Neural crest cell (in vitro differentiated cells): ENCODE measurements at regions not wholly inside any gene's neighbourhood (a gene's known extent, or its start where the extent isn't known, plus 50 kb on each side); places are given as distances from the start of the nearest gene placed in this dataset.
"Not testable (repeated sequence)": the region's sequence is repeated elsewhere in the genome, so short reads cannot be mapped to it uniquely, and the experiment has no call there.

ENCODE experiments used
- DNase-seq: peaks from one replicate; pipeline ENCODE4 v3.0.0; 2021; ENCODE audit warnings: low read depth, mixed read lengths, low spot score
- H3K27ac Mint-ChIP-seq: one replicate; pipeline ENCODE4 v1.8.0; 2021; ENCODE audit warnings: mild to moderate bottlenecking, mixed read lengths; ENCODE audit not compliant: unreplicated experiment
- H3K27me3 Mint-ChIP-seq: 2 replicates; pipeline ENCODE4 v1.8.0; 2021; ENCODE audit warnings: low read depth, mild to moderate bottlenecking, mixed read lengths
- H3K36me3 Mint-ChIP-seq: 2 replicates; pipeline ENCODE4 v1.8.0; 2021; ENCODE audit warnings: low read depth, mild to moderate bottlenecking, mixed read lengths
- H3K4me1 Mint-ChIP-seq: 2 replicates; pipeline ENCODE4 v1.8.0; 2021; ENCODE audit warnings: mixed read lengths
- H3K4me3 Mint-ChIP-seq: one replicate; pipeline ENCODE4 v1.8.0; 2021; ENCODE audit warnings: mild to moderate bottlenecking, mixed read lengths
- H3K9me3 Mint-ChIP-seq: 2 replicates; pipeline ENCODE4 v1.8.0; 2021; ENCODE audit warnings: mixed read lengths
- CTCF ChIP-seq: fragments of 200-600 bp; sonication (generic); conservative IDR thresholded peaks from 2 replicates; pipeline ENCODE4 v1.5.0; 2021; ENCODE audit warnings: antibody characterized with exemption, mild to moderate bottlenecking

- H3K27me3 Mint-ChIP-seq = no peaks in the 10 kb centered on the region
- H3K9me3 Mint-ChIP-seq = peaks cover 7% of the 10 kb centered on the region
- H3K4me3 Mint-ChIP-seq = no peak overlapping the region
- no peaks in the 10 kb centered on the region for H3K36me3 Mint-ChIP-seq
- no peaks in the 10 kb centered on the region for H3K4me1 Mint-ChIP-seq
- no peak for DNase-seq
- no peak for TF ChIP-seq CTCF
- no peak overlapping the region for H3K27ac Mint-ChIP-seq
These were observed 166.9 kb downstream of the C16orf95 start for GRCh38 chr16:87150262-87150661.

- H3K36me3 Mint-ChIP-seq = no peaks in the 10 kb centered on the region
- H3K4me1 Mint-ChIP-seq = no peaks in the 10 kb centered on the region
- peaks cover 7% of the 10 kb centered on the region for H3K9me3 Mint-ChIP-seq
- TF ChIP-seq CTCF = no peak
- no peak overlapping the region for H3K4me3 Mint-ChIP-seq
- no peak for DNase-seq
- no peak overlapping the region for H3K27ac Mint-ChIP-seq
- H3K27me3 Mint-ChIP-seq = no peaks in the 10 kb centered on the region
These were observed 166.4 kb downstream of the C16orf95 start for GRCh38 chr16:87150681-87151280.

GRCh38 chr16:87152221-87152755 is 164.9 kb downstream of the C16orf95 start:
- Mint-ChIP-seq H3K36me3 (no peaks in the 10 kb centered on the region), H3K27me3 (no peaks in the 10 kb centered on the region), H3K27ac (no peak overlapping the region), H3K9me3 (peaks cover 7% of the 10 kb centered on the region), H3K4me3 (no peak overlapping the region), H3K4me1 (no peaks in the 10 kb centered on the region)
- no peak for DNase-seq
- no peak for TF ChIP-seq CTCF

GRCh38 chr16:87153326-87153725 is 163.9 kb downstream of the C16orf95 start:
- TF ChIP-seq CTCF = no peak
- peaks cover 7% of the 10 kb centered on the region for H3K9me3 Mint-ChIP-seq

GRCh38 chr16:87155315-87155714 is 161.9 kb downstream of the C16orf95 start:
- not testable (repeated sequence) for H3K9me3 Mint-ChIP-seq, H3K4me1 Mint-ChIP-seq, H3K27ac Mint-ChIP-seq, H3K36me3 Mint-ChIP-seq, H3K4me3 Mint-ChIP-seq, H3K27me3 Mint-ChIP-seq, DNase-seq

More at GRCh38 chr16:87153326-87153725, 163.9 kb downstream of the C16orf95 start:
- H3K4me1 Mint-ChIP-seq = no peaks in the 10 kb centered on the region
- no peak overlapping the region for H3K4me3 Mint-ChIP-seq
- no peak overlapping the region for H3K27ac Mint-ChIP-seq
- DNase-seq = no peak
- no peaks in the 10 kb centered on the region for H3K36me3 Mint-ChIP-seq
- no peaks in the 10 kb centered on the region for H3K27me3 Mint-ChIP-seq

GRCh38 chr16:87156195-87156594 is 161.0 kb downstream of the C16orf95 start:
- Mint-ChIP-seq H3K4me3 (no peak overlapping the region), H3K27ac (no peak overlapping the region), H3K9me3 (peaks cover 2% of the 10 kb centered on the region), H3K4me1 (peaks cover 6% of the 10 kb centered on the region), H3K27me3 (peaks cover 2% of the 10 kb centered on the region), H3K36me3 (no peaks in the 10 kb centered on the region)
- TF ChIP-seq CTCF = no peak
- no peak for DNase-seq
